H9 (cell line): ENCODE measurements at regions not wholly inside any gene's neighbourhood (a gene's known extent, or its start where the extent isn't known, plus 50 kb on each side); places are given as distances from the start of the nearest gene placed in this dataset.

ENCODE experiments used
- DNase-seq: peaks from one replicate; pipeline ENCODE4 v3.0.0-alpha.2; 2017
- H2AFZ ChIP-seq: one replicate; pipeline ENCODE4 v1.6.1; 2013; ENCODE audit warnings: mild to moderate bottlenecking, low read length, control low read depth, moderate library complexity
- H2AK5ac ChIP-seq: 2 replicates; pipeline ENCODE4 v1.6.1; 2013; ENCODE audit warnings: low read length, control low read depth, mixed read lengths; ENCODE audit not compliant: insufficient read length
- H2BK120ac ChIP-seq: one replicate; pipeline ENCODE4 v1.6.1; 2013; ENCODE audit warnings: low read depth, mild to moderate bottlenecking, low read length, control low read depth, inconsistent platforms; ENCODE audit not compliant: poor library complexity, severe bottlenecking
- H2BK12ac ChIP-seq: 2 replicates; pipeline ENCODE4 v1.6.1; 2013; ENCODE audit warnings: low read length, control low read depth, mixed read lengths, low read depth; ENCODE audit not compliant: insufficient read length
- H2BK15ac ChIP-seq: 2 replicates; pipeline ENCODE4 v1.6.1; 2013; ENCODE audit warnings: low read depth, low read length, control low read depth
- H2BK20ac ChIP-seq: one replicate; pipeline ENCODE4 v1.6.1; 2013; ENCODE audit warnings: low read depth, mild to moderate bottlenecking, low read length, control low read depth, inconsistent platforms; ENCODE audit not compliant: poor library complexity, severe bottlenecking
- H2BK5ac ChIP-seq: 2 replicates; pipeline ENCODE4 v1.6.1; 2013; ENCODE audit warnings: low read length, control low read depth, mixed read lengths; ENCODE audit not compliant: insufficient read length
- H3K14ac ChIP-seq: 2 replicates; pipeline ENCODE4 v1.6.1; 2013; ENCODE audit warnings: low read length, control low read depth; ENCODE audit not compliant: insufficient read depth
- H3K18ac ChIP-seq: 2 replicates; pipeline ENCODE4 v1.6.1; 2013; ENCODE audit warnings: low read depth, mild to moderate bottlenecking, mixed read lengths, low read length, control low read depth; ENCODE audit not compliant: insufficient read length
- H3K23ac ChIP-seq: 2 replicates; pipeline ENCODE4 v1.6.1; 2013; ENCODE audit warnings: low read length, control low read depth, mixed read lengths, low read depth; ENCODE audit not compliant: insufficient read length
- H3K23me2 ChIP-seq: 2 replicates; pipeline ENCODE4 v1.6.1; 2013; ENCODE audit warnings: low read depth, mild to moderate bottlenecking, mixed read lengths, low read length, control low read depth; ENCODE audit not compliant: insufficient read length, poor library complexity, severe bottlenecking
- H3K27ac ChIP-seq: 2 replicates; pipeline ENCODE4 v1.5.1; 2013; ENCODE audit warnings: low read length, control low read depth, mixed read lengths, low read depth; ENCODE audit not compliant: insufficient read length
- H3K27me3 ChIP-seq: 2 replicates; pipeline ENCODE4 v1.6.1; 2013; ENCODE audit warnings: low read length, control low read depth, inconsistent platforms; ENCODE audit not compliant: insufficient read depth
- H3K4ac ChIP-seq: 2 replicates; pipeline ENCODE4 v1.6.1; 2013; ENCODE audit warnings: low read depth, mild to moderate bottlenecking, control low read depth, inconsistent platforms, low read length, moderate library complexity
- H3K4me1 ChIP-seq: 2 replicates; pipeline ENCODE4 v1.6.1; 2013; ENCODE audit warnings: low read length, control low read depth, inconsistent platforms; ENCODE audit not compliant: insufficient read depth
- H3K4me2 ChIP-seq: 2 replicates; pipeline ENCODE4 v1.6.1; 2013; ENCODE audit warnings: low read length, control low read depth, mixed read lengths; ENCODE audit not compliant: insufficient read length, insufficient read depth
- H3K56ac ChIP-seq: 2 replicates; pipeline ENCODE4 v1.6.1; 2013; ENCODE audit warnings: low read depth, mild to moderate bottlenecking, mixed read lengths, low read length, control low read depth; ENCODE audit not compliant: insufficient read length
- H3K79me1 ChIP-seq: 2 replicates; pipeline ENCODE4 v1.6.1; 2013; ENCODE audit warnings: low read depth, mild to moderate bottlenecking, moderate library complexity, low read length, control low read depth, inconsistent platforms; ENCODE audit not compliant: insufficient read depth, poor library complexity, severe bottlenecking
- H3K79me2 ChIP-seq: 2 replicates; pipeline ENCODE4 v1.6.1; 2013; ENCODE audit warnings: low read length, control low read depth, inconsistent platforms; ENCODE audit not compliant: insufficient read depth
- H3K9ac ChIP-seq: 2 replicates; pipeline ENCODE4 v1.6.1; 2013; ENCODE audit warnings: low read length, control low read depth, mixed read lengths; ENCODE audit not compliant: insufficient read length; ENCODE audit errors: extremely low read depth
- H3K9me3 ChIP-seq: one replicate; pipeline ENCODE4 v1.6.1; 2013; ENCODE audit warnings: low read depth, low read length, inconsistent platforms; ENCODE audit not compliant: control insufficient read depth
- H3T11ph ChIP-seq: one replicate; pipeline ENCODE4 v1.6.1; 2013; ENCODE audit warnings: mild to moderate bottlenecking, low read length, control low read depth, inconsistent platforms
- H4K20me1 ChIP-seq: one replicate; pipeline ENCODE4 v1.6.1; 2013; ENCODE audit not compliant: control insufficient read depth, insufficient read length, insufficient read depth
- H4K5ac ChIP-seq: 2 replicates; pipeline ENCODE4 v1.6.1; 2013; ENCODE audit warnings: low read depth, mild to moderate bottlenecking, mixed read lengths, low read length, control low read depth; ENCODE audit not compliant: insufficient read length
- H4K8ac ChIP-seq: replicated peaks from 2 replicates; pipeline ENCODE4 v1.6.1; 2013; ENCODE audit warnings: low read length, control low read depth, mixed read lengths, low read depth; ENCODE audit not compliant: insufficient read length
- H4K91ac ChIP-seq: 2 replicates; pipeline ENCODE4 v1.6.1; 2013; ENCODE audit warnings: low read depth, mild to moderate bottlenecking, moderate library complexity, mixed read lengths, low read length, control low read depth; ENCODE audit not compliant: insufficient read length
- H3K27ac Mint-ChIP-seq, 3 experiments: 2 replicates in 2 of 3; 3 replicates in 1 of 3; pipeline ENCODE4 v1.8.0; 2020 to 2021; ENCODE audit warnings: mixed read lengths in 3 of 3, mild to moderate bottlenecking in 1 of 3, moderate library complexity in 1 of 3
- H3K27me3 Mint-ChIP-seq: 2 replicates; pipeline ENCODE4 v1.8.0; 2021; ENCODE audit warnings: low read depth, mild to moderate bottlenecking, moderate library complexity, mixed read lengths
- H3K36me3 Mint-ChIP-seq, 3 experiments: 2 replicates in 2 of 3; 3 replicates in 1 of 3; pipeline ENCODE4 v1.8.0; 2020 to 2021; ENCODE audit warnings: low read depth in 3 of 3, mixed read lengths in 3 of 3; ENCODE audit not compliant: insufficient read depth in 1 of 3
- H3K4me1 Mint-ChIP-seq, 2 experiments: 2 replicates each; pipeline ENCODE4 v1.8.0; 2020; ENCODE audit warnings: mixed read lengths in 2 of 2
- H3K4me3 Mint-ChIP-seq, 2 experiments: 2 replicates in 1 of 2; 3 replicates in 1 of 2; pipeline ENCODE4 v1.8.0; 2020 to 2021; ENCODE audit warnings: mild to moderate bottlenecking in 2 of 2, mixed read lengths in 2 of 2, moderate library complexity in 1 of 2
- H3K9me3 Mint-ChIP-seq, 2 experiments: 2 replicates in 1 of 2; 3 replicates in 1 of 2; pipeline ENCODE4 v1.8.0; 2020; ENCODE audit warnings: mild to moderate bottlenecking in 2 of 2, mixed read lengths in 2 of 2, moderate library complexity in 1 of 2
- WGBS: extraction: QIAGEN DNeasy Blood & Tissue Kit; methylation state at CpG from one replicate; pipeline ENCODE4 v1.1.7; 2013; ENCODE audit warnings: missing lambda C conversion rate, low lambda C conversion rate, mixed read lengths; ENCODE audit not compliant: insufficient read length; ENCODE audit errors: extremely low coverage; 5-methylcytosine and 5-hydroxymethylcytosine counted together
- TF ChIP-seq, protein P1 (sequence below): fragments of 200-600 bp; sonication (generic); conservative IDR thresholded peaks from 3 replicates; pipeline ENCODE4 v1.8.0; 2021; ENCODE audit warnings: antibody characterized with exemption, mild to moderate bottlenecking

DNA sequence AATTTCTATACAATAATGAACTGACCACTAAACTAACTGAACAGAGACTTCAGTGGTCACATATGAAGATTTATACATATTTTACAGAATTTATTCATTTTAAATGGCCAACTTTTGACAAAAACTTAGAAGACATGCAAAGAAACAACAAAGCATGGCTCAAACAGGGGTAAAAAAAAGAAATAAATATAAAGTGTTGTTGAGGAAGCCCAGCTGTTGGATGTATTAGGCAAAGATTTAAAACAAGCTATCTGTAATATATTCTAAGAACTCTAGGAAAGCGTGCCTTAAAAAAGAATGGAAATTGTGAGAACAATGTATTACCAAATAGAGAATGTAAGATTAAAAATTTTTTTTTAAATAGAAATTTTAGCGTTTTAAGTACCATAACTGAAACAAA is 210.9 kb upstream of the HTR2C start:
- TF ChIP-seq, protein P1, sequence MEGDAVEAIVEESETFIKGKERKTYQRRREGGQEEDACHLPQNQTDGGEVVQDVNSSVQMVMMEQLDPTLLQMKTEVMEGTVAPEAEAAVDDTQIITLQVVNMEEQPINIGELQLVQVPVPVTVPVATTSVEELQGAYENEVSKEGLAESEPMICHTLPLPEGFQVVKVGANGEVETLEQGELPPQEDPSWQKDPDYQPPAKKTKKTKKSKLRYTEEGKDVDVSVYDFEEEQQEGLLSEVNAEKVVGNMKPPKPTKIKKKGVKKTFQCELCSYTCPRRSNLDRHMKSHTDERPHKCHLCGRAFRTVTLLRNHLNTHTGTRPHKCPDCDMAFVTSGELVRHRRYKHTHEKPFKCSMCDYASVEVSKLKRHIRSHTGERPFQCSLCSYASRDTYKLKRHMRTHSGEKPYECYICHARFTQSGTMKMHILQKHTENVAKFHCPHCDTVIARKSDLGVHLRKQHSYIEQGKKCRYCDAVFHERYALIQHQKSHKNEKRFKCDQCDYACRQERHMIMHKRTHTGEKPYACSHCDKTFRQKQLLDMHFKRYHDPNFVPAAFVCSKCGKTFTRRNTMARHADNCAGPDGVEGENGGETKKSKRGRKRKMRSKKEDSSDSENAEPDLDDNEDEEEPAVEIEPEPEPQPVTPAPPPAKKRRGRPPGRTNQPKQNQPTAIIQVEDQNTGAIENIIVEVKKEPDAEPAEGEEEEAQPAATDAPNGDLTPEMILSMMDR = no peak
- Mint-ChIP-seq H3K4me1 (no peaks in the 10 kb centered on the region), H3K27ac (no peak overlapping the region), H3K27me3 (no peaks in the 10 kb centered on the region), H3K36me3 (no peaks in the 10 kb centered on the region), H3K4me3 (no peak overlapping the region), H3K9me3 (no peaks in the 10 kb centered on the region)
- H2AFZ ChIP-seq = no peak overlapping the region
- no peaks in the 10 kb centered on the region for H3K9me3 ChIP-seq
- no peak overlapping the region for H2BK15ac ChIP-seq
- H2BK5ac ChIP-seq = no peak overlapping the region
- no peak overlapping the region for H3K4ac ChIP-seq
- H3T11ph ChIP-seq = no peak overlapping the region
- no peak overlapping the region for H3K27ac ChIP-seq
- no peaks in the 10 kb centered on the region for H3K23me2 ChIP-seq
- H3K4me1 ChIP-seq = no peaks in the 10 kb centered on the region
- no peak overlapping the region for H3K9ac ChIP-seq
- H2BK12ac ChIP-seq = no peak overlapping the region
- no peak overlapping the region for H3K23ac ChIP-seq
- H3K79me1 ChIP-seq = no peaks in the 10 kb centered on the region
- no peak overlapping the region for H3K18ac ChIP-seq
- no peaks in the 10 kb centered on the region for H4K20me1 ChIP-seq
- no peak overlapping the region for H2BK120ac ChIP-seq
- H4K5ac ChIP-seq = no peak overlapping the region
- H3K56ac ChIP-seq = no peak overlapping the region
- no peak overlapping the region for H2AK5ac ChIP-seq
- no CpG with 5 or more reads among the region's 2 CpGs for WGBS
- DNase-seq = no peak
- H4K8ac ChIP-seq = no peak overlapping the region
- H3K4me2 ChIP-seq = no peak overlapping the region
- H3K79me2 ChIP-seq = no peaks in the 10 kb centered on the region
- H4K91ac ChIP-seq = no peak overlapping the region
- no peak overlapping the region for H3K14ac ChIP-seq
- H3K27me3 ChIP-seq = no peaks in the 10 kb centered on the region
- no peak overlapping the region for H2BK20ac ChIP-seq
